ENCODE measurements at regions not wholly inside any gene's neighbourhood (a gene's known extent, or its start where the extent isn't known, plus 50 kb on each side); places are given as distances from the start of the nearest gene placed in this dataset.

DNA sequence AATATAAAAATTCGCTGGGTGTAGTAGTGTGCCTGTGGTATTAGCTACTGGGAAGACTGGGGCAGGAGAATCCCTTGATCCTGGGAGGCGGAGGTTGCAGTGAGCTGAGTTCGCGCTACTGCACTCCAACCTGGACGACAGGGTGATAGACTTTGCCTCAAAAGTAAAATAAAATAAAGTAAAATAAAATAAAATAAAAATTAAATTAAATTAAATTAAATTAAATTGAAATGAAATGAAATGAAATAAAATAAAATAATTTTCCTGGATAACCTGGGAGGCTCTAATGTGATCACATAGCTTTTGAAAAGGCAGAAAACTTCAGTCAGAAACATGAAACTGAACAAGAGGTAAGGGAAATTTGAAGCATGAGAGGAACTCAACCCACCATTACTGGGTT, 818.4 kb upstream of the ATXN7L3B start:
- dilution Hi-C loops (cut with MboI; ENCODE audit: extremely low pct_ligation_motif_present, low sequenced_read_pairs), result no loop called here
- Histone ChIP-seq H2AFZ (ENCODE audit: control insufficient read depth, low read length) (no peak overlapping the region), H3K9me1 (ENCODE audit: control insufficient read depth, extremely low read depth, insufficient read depth, low read length) (no peaks in the 10 kb centered on the region), H3K4me1 (ENCODE audit: control insufficient read depth, extremely low read depth, insufficient read depth, low read length) (no peaks in the 10 kb centered on the region), H3K9ac (ENCODE audit: control insufficient read depth, extremely low read depth, insufficient read depth, low read length) (no peak overlapping the region), H4K20me1 (ENCODE audit: control insufficient read depth, extremely low read depth, insufficient read depth, low read length) (no peaks in the 10 kb centered on the region), H3K36me3 (ENCODE audit: control insufficient read depth in 2 of 2, extremely low read depth in 1 of 2, insufficient read depth in 2 of 2, low read length in 2 of 2) (no peaks in the 10 kb centered on the region), H3K4me2 (ENCODE audit: control insufficient read depth, extremely low read depth, insufficient read depth, low read depth, low read length) (no peak overlapping the region), H3K27me3 (ENCODE audit: control insufficient read depth, extremely low read depth, insufficient read depth, low read length) (no peaks in the 10 kb centered on the region), H3K9me3 (ENCODE audit: control insufficient read depth, low read depth, low read length) (no peaks in the 10 kb centered on the region), H3K4me3 (ENCODE audit: control insufficient read depth in 2 of 3, extremely low read depth in 1 of 3, insufficient read depth in 2 of 3, low read depth in 1 of 3, low read length in 3 of 3) (no peak overlapping the region), H3K27ac (ENCODE audit: control insufficient read depth, insufficient read depth, low read length) (no peak overlapping the region), H3K79me2 (ENCODE audit: control insufficient read depth, insufficient read depth, low read length) (no peaks in the 10 kb centered on the region)
- DNase-seq (ENCODE audit: low read depth, low spot score), result no peak
- TF ChIP-seq, protein P1, sequence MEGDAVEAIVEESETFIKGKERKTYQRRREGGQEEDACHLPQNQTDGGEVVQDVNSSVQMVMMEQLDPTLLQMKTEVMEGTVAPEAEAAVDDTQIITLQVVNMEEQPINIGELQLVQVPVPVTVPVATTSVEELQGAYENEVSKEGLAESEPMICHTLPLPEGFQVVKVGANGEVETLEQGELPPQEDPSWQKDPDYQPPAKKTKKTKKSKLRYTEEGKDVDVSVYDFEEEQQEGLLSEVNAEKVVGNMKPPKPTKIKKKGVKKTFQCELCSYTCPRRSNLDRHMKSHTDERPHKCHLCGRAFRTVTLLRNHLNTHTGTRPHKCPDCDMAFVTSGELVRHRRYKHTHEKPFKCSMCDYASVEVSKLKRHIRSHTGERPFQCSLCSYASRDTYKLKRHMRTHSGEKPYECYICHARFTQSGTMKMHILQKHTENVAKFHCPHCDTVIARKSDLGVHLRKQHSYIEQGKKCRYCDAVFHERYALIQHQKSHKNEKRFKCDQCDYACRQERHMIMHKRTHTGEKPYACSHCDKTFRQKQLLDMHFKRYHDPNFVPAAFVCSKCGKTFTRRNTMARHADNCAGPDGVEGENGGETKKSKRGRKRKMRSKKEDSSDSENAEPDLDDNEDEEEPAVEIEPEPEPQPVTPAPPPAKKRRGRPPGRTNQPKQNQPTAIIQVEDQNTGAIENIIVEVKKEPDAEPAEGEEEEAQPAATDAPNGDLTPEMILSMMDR (optimal IDR thresholded peaks at IDR 0.05 in 1 of 3, IDR thresholded peaks at IDR 0.05 in 1 of 3, conservative IDR thresholded peaks at IDR 0.05 in 1 of 3; ENCODE audit: extremely low read depth in 1 of 3, insufficient read depth in 2 of 3, low read length in 3 of 3), result no peak
- TF ChIP-seq EZH2 (IDR thresholded peaks at IDR 0.05; ENCODE audit: low read length), result no peak
- FAIRE-seq, result no peak

GRCh38 chr12:73726881-73727280, 810.8 kb upstream of the ATXN7L3B start:
- Histone ChIP-seq H3K9me3 (ENCODE audit: control insufficient read depth, low read depth, low read length) (no peaks in the 10 kb centered on the region), H3K9me1 (ENCODE audit: control insufficient read depth, extremely low read depth, insufficient read depth, low read length) (no peaks in the 10 kb centered on the region), H2AFZ (ENCODE audit: control insufficient read depth, low read length) (no peak overlapping the region), H3K27ac (ENCODE audit: control insufficient read depth, insufficient read depth, low read length) (no peak overlapping the region), H3K4me3 (ENCODE audit: control insufficient read depth in 2 of 3, extremely low read depth in 1 of 3, insufficient read depth in 2 of 3, low read depth in 1 of 3, low read length in 3 of 3) (no peak overlapping the region), H3K4me2 (ENCODE audit: control insufficient read depth, extremely low read depth, insufficient read depth, low read depth, low read length) (no peak overlapping the region), H3K79me2 (ENCODE audit: control insufficient read depth, insufficient read depth, low read length) (no peaks in the 10 kb centered on the region), H4K20me1 (ENCODE audit: control insufficient read depth, extremely low read depth, insufficient read depth, low read length) (no peaks in the 10 kb centered on the region), H3K9ac (ENCODE audit: control insufficient read depth, extremely low read depth, insufficient read depth, low read length) (no peak overlapping the region), H3K27me3 (ENCODE audit: control insufficient read depth, extremely low read depth, insufficient read depth, low read length) (no peaks in the 10 kb centered on the region), H3K4me1 (ENCODE audit: control insufficient read depth, extremely low read depth, insufficient read depth, low read length) (no peaks in the 10 kb centered on the region), H3K36me3 (ENCODE audit: control insufficient read depth in 2 of 2, extremely low read depth in 1 of 2, insufficient read depth in 2 of 2, low read length in 2 of 2) (no peaks in the 10 kb centered on the region)
- FAIRE-seq, result no peak
- no peak for TF ChIP-seq EZH2 (IDR thresholded peaks at IDR 0.05; ENCODE audit: low read length)
- TF ChIP-seq, protein P1 (optimal IDR thresholded peaks at IDR 0.05 in 1 of 3, IDR thresholded peaks at IDR 0.05 in 1 of 3, conservative IDR thresholded peaks at IDR 0.05 in 1 of 3; ENCODE audit: extremely low read depth in 1 of 3, insufficient read depth in 2 of 3, low read length in 3 of 3), result no peak
- dilution Hi-C loops (cut with MboI; ENCODE audit: extremely low pct_ligation_motif_present, low sequenced_read_pairs), result no loop called here
- DNase-seq (ENCODE audit: low read depth, low spot score), result no peak

All from keratinocyte (primary cell).